SH-SY5Y (cell line): ENCODE measurements at regions not wholly inside any gene's neighbourhood (a gene's known extent, or its start where the extent isn't known, plus 50 kb on each side); places are given as distances from the start of the nearest gene placed in this dataset.

Experiments
- GATA2 ChIP-seq: IDR thresholded peaks from 2 replicates; pipeline ENCODE4 v1.6.1; 2011; ENCODE audit warnings: mild to moderate bottlenecking, low read depth, low read length
- GATA3 ChIP-seq: IDR thresholded peaks from 2 replicates; pipeline ENCODE4 v1.6.1; 2011; ENCODE audit warnings: low read depth, mild to moderate bottlenecking, low read length, moderate library complexity

GRCh38 chr2:57843158-57843557, 203.4 kb upstream of the VRK2 start:
- no peak for TF ChIP-seq GATA2
- no peak for TF ChIP-seq GATA3

- no peak for TF ChIP-seq GATA3
- TF ChIP-seq GATA2, result no peak
Measured at GRCh38 chr2:57848723-57849122, 197.9 kb upstream of the VRK2 start.

DNA sequence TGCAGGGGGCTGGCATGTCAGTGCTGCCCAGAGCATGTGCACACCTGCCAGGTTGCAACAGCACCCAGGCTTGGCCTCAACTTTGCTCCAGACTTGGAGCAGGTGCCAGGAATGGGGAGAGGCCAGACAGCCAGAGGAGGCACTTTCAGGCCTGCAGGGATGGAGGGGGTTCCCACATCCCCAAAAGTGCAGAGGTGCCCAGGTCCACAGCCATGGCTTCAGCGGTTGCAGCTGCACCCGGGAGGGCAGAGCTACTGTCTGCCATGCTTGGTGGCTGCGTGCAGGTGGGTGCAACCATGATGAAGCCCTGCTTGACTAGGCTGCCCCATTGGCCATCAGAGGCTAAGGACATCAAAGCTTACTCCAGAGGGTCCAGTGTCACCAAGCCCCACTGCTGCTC, 196.8 kb upstream of the VRK2 start:
- TF ChIP-seq GATA2 (no peak), GATA3 (no peak)

DNA sequence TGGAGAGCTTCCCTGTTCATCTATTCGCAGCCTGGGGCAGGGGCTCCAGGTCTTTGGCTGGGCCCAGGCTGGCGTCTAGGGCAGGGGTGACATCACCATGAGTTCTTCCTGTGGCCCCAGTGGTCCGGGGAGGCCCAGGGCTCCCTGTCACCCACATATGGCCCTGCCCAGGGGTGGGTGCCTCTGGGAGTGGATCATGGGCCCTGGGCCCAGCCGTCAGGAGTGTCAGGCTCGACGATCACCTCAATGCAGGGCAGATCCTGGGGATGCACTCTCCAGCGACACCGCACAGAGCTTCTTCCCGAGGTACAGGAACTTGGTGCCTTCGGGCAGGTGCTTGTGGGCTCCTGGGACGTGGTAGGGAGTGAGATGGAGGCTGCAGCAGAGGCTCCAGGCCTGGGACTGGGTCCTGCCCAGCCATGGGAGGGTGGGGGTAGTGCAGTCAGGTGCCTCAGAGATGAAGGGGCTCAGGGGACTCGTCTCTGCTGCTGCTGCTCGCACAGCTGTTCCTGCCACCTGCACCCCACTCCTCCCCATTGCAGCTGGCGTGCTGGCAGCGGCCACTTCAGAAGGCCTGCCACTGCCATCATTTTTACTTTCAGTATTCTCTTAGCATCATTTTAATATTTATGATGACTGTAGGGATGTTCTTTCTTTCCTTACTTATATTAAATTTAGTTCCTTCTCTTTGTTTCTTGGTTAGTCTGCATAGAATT, 196.0 kb upstream of the VRK2 start:
- TF ChIP-seq GATA2, result no peak
- no peak for TF ChIP-seq GATA3

DNA sequence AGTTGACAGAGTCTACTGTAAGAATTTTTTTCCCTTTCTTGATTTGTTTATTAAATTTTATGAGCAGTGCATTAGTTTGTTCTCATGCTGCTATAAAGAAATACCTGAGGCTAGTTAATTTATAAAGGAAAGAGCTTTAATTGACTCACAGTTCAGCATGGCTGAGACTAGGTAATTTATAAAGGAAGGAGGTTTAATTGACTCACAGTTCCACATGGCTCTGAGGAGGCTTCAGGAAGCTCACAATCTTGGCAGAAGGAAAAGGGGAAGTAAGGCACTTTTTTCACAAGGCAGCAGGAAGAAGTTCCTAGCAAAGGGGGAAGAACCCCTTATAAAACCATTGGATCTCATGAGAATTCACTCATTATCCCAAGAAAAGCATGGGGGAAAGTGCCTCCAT, 191.4 kb upstream of the VRK2 start:
- TF ChIP-seq GATA2 (no peak), GATA3 (no peak)

- TF ChIP-seq GATA3 (no peak), GATA2 (no peak)
Measured at GRCh38 chr2:57859755-57860154, 186.9 kb upstream of the VRK2 start.

DNA sequence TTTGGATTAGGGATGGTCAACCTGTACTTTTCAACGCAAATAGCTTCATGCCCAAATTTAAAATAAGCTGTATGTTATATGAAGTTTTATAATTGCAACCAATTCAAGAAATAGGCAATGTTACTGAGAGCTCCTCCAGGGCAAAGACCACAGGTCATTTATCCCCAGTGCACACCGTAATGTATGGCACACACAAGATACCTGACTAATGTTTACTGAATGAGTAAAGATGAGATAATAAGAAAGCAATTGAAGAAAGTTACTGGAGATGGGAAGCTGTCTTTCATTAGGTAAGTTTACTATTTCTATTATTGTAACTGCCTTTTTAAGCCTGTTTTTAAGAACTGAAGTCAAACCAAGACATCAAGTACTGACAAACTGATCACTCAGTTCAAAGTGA, 184.5 kb upstream of the VRK2 start:
- no peak for TF ChIP-seq GATA3
- no peak for TF ChIP-seq GATA2

DNA sequence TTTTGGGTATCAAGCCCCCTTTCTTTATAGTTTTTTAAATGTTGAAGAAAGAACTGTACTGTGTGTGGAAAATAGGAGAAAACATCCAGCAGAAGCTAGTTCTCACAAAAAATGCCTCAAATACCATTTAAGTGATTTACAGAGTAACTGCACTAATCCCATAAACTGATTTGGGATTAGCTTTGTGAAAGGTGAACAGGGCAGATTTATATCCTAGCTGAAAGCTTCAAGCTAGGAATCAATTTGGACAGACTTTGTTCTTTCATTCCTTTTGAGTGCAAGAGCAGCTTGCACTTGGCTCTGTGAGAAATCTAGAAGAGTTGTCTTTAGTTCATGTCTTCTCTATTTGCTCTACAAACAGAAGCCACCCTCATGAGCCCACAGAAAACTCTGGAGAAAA, 183.9 kb upstream of the VRK2 start:
- TF ChIP-seq GATA3 (no peak), GATA2 (no peak)

DNA sequence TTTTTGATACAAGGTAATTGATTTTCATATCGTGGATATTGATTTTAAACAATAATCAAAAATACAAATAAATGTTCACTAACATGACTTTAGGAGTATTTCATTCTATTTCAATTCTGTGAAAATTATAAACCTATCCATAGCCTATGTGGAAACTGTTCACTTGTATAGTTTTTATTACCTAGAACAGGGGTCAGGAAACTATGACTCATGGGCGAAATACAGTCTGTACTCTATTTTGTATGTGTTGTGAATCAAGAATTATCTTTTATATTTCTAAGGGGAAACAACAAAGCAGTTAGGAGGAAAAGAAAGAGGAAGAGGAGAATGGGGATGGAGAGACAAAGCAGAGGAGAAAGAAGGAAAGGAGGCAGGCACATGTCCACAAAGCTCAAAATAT, 181.7 kb upstream of the VRK2 start:
- no peak for TF ChIP-seq GATA2
- no peak for TF ChIP-seq GATA3

GRCh38 chr2:57867730-57868129, 178.9 kb upstream of the VRK2 start:
- no peak for TF ChIP-seq GATA2

DNA sequence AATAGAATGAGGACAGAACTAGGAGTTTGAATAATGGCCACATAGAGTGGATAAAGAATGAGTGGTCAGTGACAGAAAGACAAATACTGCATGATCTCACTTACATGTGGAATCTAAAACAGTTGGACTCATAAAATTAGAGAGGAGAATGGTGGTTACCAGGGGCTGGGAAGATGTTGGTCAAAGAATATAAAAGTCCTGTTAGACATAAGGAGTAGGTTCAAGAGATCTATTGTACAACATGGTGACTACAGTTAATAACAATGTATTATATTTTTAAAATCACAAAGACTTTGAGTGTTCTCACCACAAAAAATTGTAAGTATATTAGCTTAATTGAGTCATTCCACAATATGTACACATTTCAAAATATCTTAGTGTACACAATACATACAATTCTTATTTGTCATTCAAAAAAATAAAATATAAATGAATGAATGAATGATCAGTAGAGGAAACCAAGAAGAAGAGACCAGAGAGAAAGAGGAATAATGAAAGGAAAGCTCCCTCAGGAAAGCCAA, 177.9 kb upstream of the VRK2 start:
- TF ChIP-seq GATA2, result no peak

DNA sequence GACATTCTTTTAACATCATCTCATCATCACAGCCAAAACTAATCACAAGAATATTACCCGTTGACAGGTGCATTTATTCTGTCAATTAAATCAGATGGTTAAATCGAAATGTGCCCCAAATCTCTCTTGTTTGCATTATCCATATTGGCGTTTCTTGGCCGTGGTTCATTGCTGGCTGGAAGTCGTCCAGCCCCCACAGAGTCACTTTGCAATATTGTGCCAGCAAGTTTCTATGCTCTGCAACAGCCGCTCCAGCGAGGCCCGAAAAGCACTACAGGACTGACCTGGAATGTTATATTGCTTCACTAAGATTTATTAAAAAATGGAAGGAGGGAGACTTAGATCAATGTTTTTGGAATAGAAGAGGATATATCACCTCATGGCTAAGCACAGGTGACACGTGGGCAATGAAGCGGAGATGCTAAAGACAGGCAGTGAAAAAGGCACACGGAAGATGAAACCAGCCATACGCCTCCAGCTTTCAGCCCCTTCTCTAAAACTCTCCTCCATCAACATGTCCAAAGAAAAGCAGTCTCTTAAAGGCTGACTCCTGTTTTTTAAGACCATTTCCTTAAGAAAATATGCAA, 176.8 kb upstream of the VRK2 start:
- TF ChIP-seq GATA2 (no peak), GATA3 (no peak)

DNA sequence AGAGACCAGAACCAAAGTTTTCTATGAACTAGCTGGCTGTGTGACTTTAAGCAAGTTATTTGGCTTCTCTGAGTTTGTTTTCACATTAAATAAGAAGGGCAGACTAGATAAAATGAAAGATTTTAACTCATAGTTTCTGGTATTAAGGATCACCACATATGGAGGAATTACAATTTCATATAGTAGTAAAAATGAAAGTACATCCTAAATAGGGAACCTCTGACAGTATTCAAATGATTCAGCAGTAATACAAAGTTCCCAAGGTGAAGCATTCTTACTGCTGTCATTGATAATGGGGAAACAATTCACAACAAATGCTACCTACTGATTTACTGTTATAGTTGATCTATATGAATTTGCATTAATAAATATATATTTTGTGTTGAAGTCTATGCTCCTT, 170.3 kb upstream of the VRK2 start:
- TF ChIP-seq GATA3 (no peak), GATA2 (no peak)

DNA sequence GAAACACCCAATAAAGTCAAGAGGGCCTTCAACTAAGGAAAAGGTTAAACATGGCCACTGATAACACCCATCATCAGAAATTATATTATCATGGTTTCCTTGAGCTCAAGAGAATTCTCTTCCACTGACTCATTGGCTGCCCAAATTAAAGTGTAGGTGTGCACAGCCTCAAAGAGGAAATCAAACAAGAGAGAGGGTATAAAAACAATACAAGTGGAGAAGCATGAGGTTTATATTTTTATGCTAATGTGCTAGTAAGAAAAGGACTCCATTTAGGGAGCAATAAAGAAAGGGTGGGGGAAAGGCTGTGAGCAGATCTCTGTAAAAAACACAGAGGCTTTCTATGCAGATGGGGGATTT, 168.8 kb upstream of the VRK2 start:
- no peak for TF ChIP-seq GATA3

DNA sequence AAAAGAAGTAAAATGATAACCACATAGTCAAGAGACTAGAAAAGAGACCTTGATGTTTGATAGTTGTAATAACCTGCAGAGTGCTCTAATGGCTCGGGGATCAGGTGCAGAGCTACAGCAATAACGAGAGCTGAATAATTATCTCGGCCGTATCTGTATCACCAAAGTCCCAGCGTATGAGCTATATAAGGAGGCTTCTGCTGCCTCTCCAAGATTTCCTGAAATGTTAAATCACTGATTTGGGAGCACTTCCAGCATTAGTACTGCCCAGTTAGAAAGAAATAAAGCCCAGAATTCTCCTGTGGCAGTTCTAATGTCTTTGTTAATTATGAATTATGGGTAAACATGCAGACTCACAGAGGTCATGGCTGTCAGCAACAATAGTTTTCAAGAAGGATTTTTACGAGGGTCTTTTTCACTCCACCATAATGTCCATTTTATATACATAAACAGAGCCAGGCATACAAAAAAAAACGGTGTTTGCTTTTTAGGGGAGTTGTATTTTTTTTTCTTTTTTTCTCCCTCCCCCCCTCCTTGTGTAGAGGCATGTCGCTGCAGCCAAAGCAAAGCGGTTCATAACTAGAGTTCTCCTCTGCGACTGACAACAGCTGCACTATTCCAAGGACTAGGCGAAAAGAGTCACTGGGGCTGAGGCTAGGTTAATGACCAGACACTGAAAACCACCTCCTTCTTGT, 168.3 kb upstream of the VRK2 start:
- TF ChIP-seq GATA3 (no peak), GATA2 (no peak)
